K562 (cell line): ENCODE measurements at regions not wholly inside any gene's neighbourhood (a gene's known extent, or its start where the extent isn't known, plus 50 kb on each side); places are given as distances from the start of the nearest gene placed in this dataset.

Experiments
- ATAC-seq: fragments of 200-7000 bp; cut with Tn5 transposase; 3 replicates; pipeline ENCODE4 v1.9.1; 2020; ENCODE audit warnings: moderate library complexity
- BruUV-seq: library from RNA; stranded (reverse); fragments of 400-500 nt; replicated peaks from 2 replicates; lab custom pipeline; 2021; lab: Mats Ljungman, UMichigan
- CTCF ChIA-PET: fragments of 300-600 bp; formaldehyde crosslinking; extraction: SDS; loops from one replicate; lab custom pipeline; 2021; ENCODE audit warnings: low intra/inter-chr PET ratio; lab: Yijun Ruan, JAX
- POLR2A ChIA-PET: fragments of 300-600, 350-650 bp; sonication (Branson Sonifier 250); formaldehyde crosslinking; extraction: SDS; loops from one replicate; lab custom pipeline; 2021; ENCODE audit warnings: antibody characterized with exemption, inconsistent platforms; lab: Yijun Ruan, JAX
- DNase-seq, 4 experiments: peaks; one replicate each; pipeline versions ENCODE4 v3.0.0 to v3.0.0-alpha.2; 2011 to 2018; ENCODE audit warnings: low spot score in 3 of 4, mixed read lengths in 3 of 4; ENCODE audit errors: extremely low read depth in 1 of 4
- FAIRE-seq: peaks from 2 replicates; lab custom pipeline; 2011; peaks lifted over from hg19 to GRCh38; lab: Jason Lieb, UNC
- H2AFZ ChIP-seq: 2 replicates; pipeline ENCODE4 v1.6.0; 2011; ENCODE audit warnings: low read depth, low read length, control low read depth, inconsistent platforms
- H3K27ac ChIP-seq: fragments of 200-600 bp; 3 replicates; pipeline ENCODE4 v1.8.0; 2011; ENCODE audit warnings: low read depth, mild to moderate bottlenecking, control low read depth, inconsistent platforms, low read length, moderate library complexity, mixed read lengths; ENCODE audit errors: extremely low read depth
- H3K27me3 ChIP-seq, 2 experiments: fragments of 300-600 bp in 1 of 2; 2 replicates in 1 of 2; 3 replicates in 1 of 2; pipeline versions ENCODE4 v1.6.0 to v1.8.0; 2011; ENCODE audit warnings: inconsistent platforms in 2 of 2, low read length in 2 of 2, mild to moderate bottlenecking in 1 of 2, mixed read lengths in 1 of 2, moderate library complexity in 1 of 2; ENCODE audit not compliant: control insufficient read depth in 2 of 2, insufficient read depth in 2 of 2
- H3K36me3 ChIP-seq: fragments of 300-600 bp; 3 replicates; pipeline ENCODE4 v1.8.0; 2011; ENCODE audit warnings: mild to moderate bottlenecking, low read length, inconsistent platforms; ENCODE audit not compliant: control insufficient read depth, insufficient read depth
- H3K4me1 ChIP-seq, 2 experiments: fragments of 200-600 bp in 1 of 2; replicated peaks in 1 of 2; 2 replicates in 1 of 2; 3 replicates in 1 of 2; pipeline versions ENCODE4 v1.5.1 to v1.8.0; 2011; ENCODE audit warnings: inconsistent platforms in 2 of 2, low read length in 2 of 2, mild to moderate bottlenecking in 1 of 2, mixed read lengths in 1 of 2, moderate library complexity in 1 of 2; ENCODE audit not compliant: control insufficient read depth in 2 of 2, insufficient read depth in 2 of 2
- H3K4me2 ChIP-seq: 2 replicates; pipeline ENCODE4 v1.6.1; 2011; ENCODE audit warnings: low read length, control low read depth, inconsistent platforms, mixed read lengths; ENCODE audit not compliant: insufficient read depth
- H3K4me3 ChIP-seq: fragments of 200-600 bp; sonication (generic), shearing (Covaris generic); 2 replicates; pipeline ENCODE4 v1.5.1; 2016; ENCODE audit warnings: control low read depth, inconsistent platforms
- H3K79me2 ChIP-seq: fragments of 200-600 bp; 3 replicates; pipeline ENCODE4 v1.8.0; 2011; ENCODE audit warnings: low read length, inconsistent platforms; ENCODE audit not compliant: control insufficient read depth, insufficient read depth
- H3K9ac ChIP-seq, 2 experiments: 2 replicates each; pipeline versions ENCODE4 v1.6.0 to v1.6.1; 2011; ENCODE audit warnings: low read depth in 2 of 2, low read length in 2 of 2, control low read depth in 1 of 2, inconsistent platforms in 1 of 2, mild to moderate bottlenecking in 1 of 2, mixed read lengths in 1 of 2; ENCODE audit not compliant: insufficient read depth in 1 of 2
- H3K9me1 ChIP-seq: one replicate; pipeline ENCODE4 v1.6.0; 2011; ENCODE audit warnings: inconsistent platforms, mild to moderate bottlenecking, low read length, moderate library complexity; ENCODE audit not compliant: control insufficient read depth, insufficient read depth
- H3K9me3 ChIP-seq: replicated peaks from 2 replicates; pipeline ENCODE4 v1.5.1; 2011; ENCODE audit warnings: low read depth, low read length, inconsistent platforms; ENCODE audit not compliant: control insufficient read depth, insufficient read depth
- H4K20me1 ChIP-seq: replicated peaks from 2 replicates; pipeline ENCODE4 v1.6.1; 2011; ENCODE audit warnings: low read length, inconsistent platforms, mixed read lengths; ENCODE audit not compliant: control insufficient read depth, insufficient read depth
- CBX1 ChIP-seq: sonication (generic); IDR thresholded peaks from 2 replicates; pipeline ENCODE4 v1.6.1; 2016; ENCODE audit warnings: antibody characterized with exemption, low read depth, mild to moderate bottlenecking
- DDX20 ChIP-seq: fragments of 450-650 bp; IDR thresholded peaks from 2 replicates; pipeline ENCODE4 v1.6.1; 2016; ENCODE audit warnings: missing genetic modification characterization, low read depth, mild to moderate bottlenecking, missing compliant biosample characterization, moderate library complexity
- L3MBTL2 ChIP-seq: fragments of 450-650 bp; IDR thresholded peaks from 2 replicates; pipeline ENCODE4 v1.6.1; 2016; ENCODE audit warnings: mild to moderate bottlenecking, moderate library complexity
- NCOA4 ChIP-seq: fragments of 450-650 bp; IDR thresholded peaks from 2 replicates; pipeline ENCODE4 v1.6.1; 2018; ENCODE audit warnings: mild to moderate bottlenecking; ENCODE audit not compliant: partially characterized antibody
- NFE2 ChIP-seq: IDR thresholded peaks from 2 replicates; pipeline ENCODE4 v1.6.1; 2014; ENCODE audit warnings: antibody characterized with exemption, low read depth
- PHB ChIP-seq: fragments of 250-450 bp; sonication (Bioruptor Pico); IDR thresholded peaks from 2 replicates; pipeline ENCODE4 v1.5.0; 2021
- SREBF1 ChIP-seq: fragments of 150-350 bp; IDR thresholded peaks from 2 replicates; pipeline ENCODE4 v1.6.1; 2014; ENCODE audit warnings: antibody characterized with exemption, low read depth, low read length, borderline replicate concordance
- THRAP3 ChIP-seq: fragments of 450-650 bp; IDR thresholded peaks from 2 replicates; pipeline ENCODE4 v1.6.1; 2016; ENCODE audit warnings: mild to moderate bottlenecking, inconsistent platforms, borderline replicate concordance
- ZBED1 ChIP-seq: IDR thresholded peaks from 2 replicates; pipeline ENCODE4 v1.6.1; 2014
- ZC3H11A ChIP-seq: IDR thresholded peaks from 2 replicates; pipeline ENCODE4 v1.6.1; 2012; ENCODE audit warnings: low read depth, low read length, improper control_type of control experiment
- ZNF165 ChIP-seq: fragments of 250-450 bp; sonication (Bioruptor Pico); IDR thresholded peaks from 2 replicates; pipeline ENCODE4 v1.4.0; 2020; ENCODE audit warnings: borderline replicate concordance
- ZNF232 ChIP-seq: sonication (generic); formaldehyde crosslinking; IDR thresholded peaks from 2 replicates; pipeline ENCODE4 v1.8.0; 2022; ENCODE audit warnings: mild to moderate bottlenecking, missing genetic modification reagents
- WGBS: fragments of 100-300 bp; shearing (Covaris generic); methylation state at CpG from one replicate; pipeline ENCODE4 v1.1.6; 2016; ENCODE audit warnings: low coverage, mixed read lengths; ENCODE audit not compliant: insufficient coverage; ENCODE audit errors: missing lambda C conversion rate; 5-methylcytosine and 5-hydroxymethylcytosine counted together
- in situ Hi-C: fragments of 300-500 bp; cut with MboI; formaldehyde crosslinking; loops from 4 replicates; pipeline ENCODE4 v1.15.0; 2018; ENCODE audit warnings: inconsistent platforms, mixed read lengths
- intact Hi-C: fragments of 100-400 bp; cut with micrococcal nuclease; formaldehyde crosslinking; loops from 2 replicates; pipeline ENCODE4 v1.14.2; 2022
- TF ChIP-seq, protein P1 (sequence below): sonication (generic); IDR thresholded peaks from 2 replicates; pipeline ENCODE4 v1.6.1; 2016
- TF ChIP-seq, protein P2 (sequence below): sonication (generic); formaldehyde crosslinking; IDR thresholded peaks from 2 replicates; pipeline ENCODE4 v1.8.0; 2022; ENCODE audit warnings: mild to moderate bottlenecking, missing genetic modification reagents, borderline replicate concordance

GRCh38 chr21:25375675-25376074 is 231.6 kb downstream of the MRPL39 start:
- Histone ChIP-seq H3K27ac (no peak overlapping the region), H3K9ac (no peak overlapping the region), H3K79me2 (no peaks in the 10 kb centered on the region), H4K20me1 (no peaks in the 10 kb centered on the region), H3K4me2 (no peak overlapping the region), H3K9me3 (no peaks in the 10 kb centered on the region), H3K36me3 (no peaks in the 10 kb centered on the region), H3K27me3 (no peaks in the 10 kb centered on the region), H3K4me3 (no peak overlapping the region), H2AFZ (no peak overlapping the region), H3K9me1 (no peaks in the 10 kb centered on the region), H3K4me1 (no peaks in the 10 kb centered on the region)
- in situ Hi-C loops (no loop called here), intact Hi-C loops (no loop called here)
- POLR2A ChIA-PET = no interaction called here
- BruUV-seq = no TSS peak
- DNase-seq (no peak), FAIRE-seq (no peak), ATAC-seq (no peak)
- no peak for TF ChIP-seq CBX1
- TF ChIP-seq ZNF165 = no peak
- no peak for TF ChIP-seq SREBF1
- TF ChIP-seq PHB (CRISPR knock-in tag) = no peak
- 0% methylated on average over 1 of the region's 1 CpG for WGBS
- CTCF ChIA-PET = no interaction called here

- H3K9me1 ChIP-seq = no peaks in the 10 kb centered on the region
- no peak for DNase-seq
- no peak overlapping the region for H3K27ac ChIP-seq
- H3K9me3 ChIP-seq = no peaks in the 10 kb centered on the region
- intact Hi-C loops = no loop called here
- ATAC-seq = no peak
- BruUV-seq = no TSS peak
- no peak overlapping the region for H3K4me3 ChIP-seq
- in situ Hi-C loops = no loop called here
- 0% methylated on average over 2 of the region's 2 CpGs for WGBS
- no peak overlapping the region for H3K9ac ChIP-seq
- H3K27me3 ChIP-seq = no peaks in the 10 kb centered on the region
- H3K4me1 ChIP-seq = no peaks in the 10 kb centered on the region
- POLR2A ChIA-PET = interaction anchor here (0.7 kb wide), 1 partner anchor 15 kb away, joined by 3 read pairs; no protein-coding TSS in a partner anchor
- no peaks in the 10 kb centered on the region for H4K20me1 ChIP-seq
- H3K36me3 ChIP-seq = no peaks in the 10 kb centered on the region
- no peaks in the 10 kb centered on the region for H3K79me2 ChIP-seq
- H2AFZ ChIP-seq = no peak overlapping the region
- CTCF ChIA-PET = no interaction called here
- H3K4me2 ChIP-seq = no peak overlapping the region
- no peak for FAIRE-seq
- TF ChIP-seq NFE2 (no peak), ZC3H11A (no peak), ZNF232 (no peak), L3MBTL2 (no peak), ZBED1 (no peak), NCOA4 (no peak), DDX20 (tag) (no peak), THRAP3 (no peak)
- TF ChIP-seq, protein P1, sequence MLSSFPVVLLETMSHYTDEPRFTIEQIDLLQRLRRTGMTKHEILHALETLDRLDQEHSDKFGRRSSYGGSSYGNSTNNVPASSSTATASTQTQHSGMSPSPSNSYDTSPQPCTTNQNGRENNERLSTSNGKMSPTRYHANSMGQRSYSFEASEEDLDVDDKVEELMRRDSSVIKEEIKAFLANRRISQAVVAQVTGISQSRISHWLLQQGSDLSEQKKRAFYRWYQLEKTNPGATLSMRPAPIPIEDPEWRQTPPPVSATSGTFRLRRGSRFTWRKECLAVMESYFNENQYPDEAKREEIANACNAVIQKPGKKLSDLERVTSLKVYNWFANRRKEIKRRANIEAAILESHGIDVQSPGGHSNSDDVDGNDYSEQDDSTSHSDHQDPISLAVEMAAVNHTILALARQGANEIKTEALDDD = no peak
- TF ChIP-seq, protein P2, sequence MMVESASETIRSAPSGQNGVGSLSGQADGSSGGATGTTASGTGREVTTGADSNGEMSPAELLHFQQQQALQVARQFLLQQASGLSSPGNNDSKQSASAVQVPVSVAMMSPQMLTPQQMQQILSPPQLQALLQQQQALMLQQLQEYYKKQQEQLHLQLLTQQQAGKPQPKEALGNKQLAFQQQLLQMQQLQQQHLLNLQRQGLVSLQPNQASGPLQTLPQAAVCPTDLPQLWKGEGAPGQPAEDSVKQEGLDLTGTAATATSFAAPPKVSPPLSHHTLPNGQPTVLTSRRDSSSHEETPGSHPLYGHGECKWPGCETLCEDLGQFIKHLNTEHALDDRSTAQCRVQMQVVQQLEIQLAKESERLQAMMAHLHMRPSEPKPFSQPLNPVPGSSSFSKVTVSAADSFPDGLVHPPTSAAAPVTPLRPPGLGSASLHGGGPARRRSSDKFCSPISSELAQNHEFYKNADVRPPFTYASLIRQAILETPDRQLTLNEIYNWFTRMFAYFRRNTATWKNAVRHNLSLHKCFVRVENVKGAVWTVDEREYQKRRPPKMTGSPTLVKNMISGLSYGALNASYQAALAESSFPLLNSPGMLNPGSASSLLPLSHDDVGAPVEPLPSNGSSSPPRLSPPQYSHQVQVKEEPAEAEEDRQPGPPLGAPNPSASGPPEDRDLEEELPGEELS (CRISPR knock-in tag) = no peak
These were observed 233.9 kb downstream of the MRPL39 start for GRCh38 chr21:25373126-25374082.
